HG03342 (cell line): ENCODE measurements at regions not wholly inside any gene's neighbourhood (a gene's known extent, or its start where the extent isn't known, plus 50 kb on each side); places are given as distances from the start of the nearest gene placed in this dataset.
"Not testable (repeated sequence)": the region's sequence is repeated elsewhere in the genome, so short reads cannot be mapped to it uniquely, and the experiment has no call there.

Source experiments
- ATAC-seq: cut with Tn5 transposase; IDR thresholded peaks from one replicate; pipeline ENCODE4 v1.9.1; 2021; ENCODE audit warnings: mild to moderate bottlenecking, moderate library complexity; ENCODE audit not compliant: unreplicated experiment

GRCh38 chr13:86569119-86569518 lies 769.9 kb upstream of the SLITRK6 start:
- no peak for ATAC-seq

GRCh38 chr13:86569974-86570373 lies 770.8 kb upstream of the SLITRK6 start:
- ATAC-seq = no peak

GRCh38 chr13:86572115-86572514 lies 772.9 kb upstream of the SLITRK6 start:
- ATAC-seq = no peak

- no peak for ATAC-seq
Observed at GRCh38 chr13:86579662-86580061, 780.4 kb upstream of the SLITRK6 start.

GRCh38 chr13:86581706-86582105 lies 782.5 kb upstream of the SLITRK6 start:
- ATAC-seq = no peak

GRCh38 chr13:86584301-86584700 lies 785.1 kb upstream of the SLITRK6 start:
- ATAC-seq = no peak

- ATAC-seq = no peak
Observed at GRCh38 chr13:86585835-86586234, 786.6 kb upstream of the SLITRK6 start.

GRCh38 chr13:86591862-86592261 lies 792.6 kb upstream of the SLITRK6 start:
- no peak for ATAC-seq

GRCh38 chr13:86601351-86601750 lies 802.1 kb upstream of the SLITRK6 start:
- ATAC-seq = no peak

- ATAC-seq = no peak
Observed at GRCh38 chr13:86606264-86606663, 807.0 kb upstream of the SLITRK6 start.

- ATAC-seq = no peak
Observed at GRCh38 chr13:86608701-86609100, 809.5 kb upstream of the SLITRK6 start.

- ATAC-seq = no peak
Observed at GRCh38 chr13:86633346-86633745, 834.1 kb upstream of the SLITRK6 start.

- not testable (repeated sequence) for ATAC-seq
Observed at GRCh38 chr13:86651171-86651570, 852.0 kb upstream of the SLITRK6 start.

- ATAC-seq = no peak
Observed at GRCh38 chr13:86653009-86653408, 853.8 kb upstream of the SLITRK6 start.

GRCh38 chr13:86655561-86655960 lies 856.3 kb upstream of the SLITRK6 start:
- ATAC-seq = no peak

- no peak for ATAC-seq
Observed at GRCh38 chr13:86660090-86660489, 860.9 kb upstream of the SLITRK6 start.

GRCh38 chr13:86665842-86666241 lies 866.6 kb upstream of the SLITRK6 start:
- ATAC-seq = no peak

GRCh38 chr13:86673931-86674431 lies 874.8 kb upstream of the SLITRK6 start:
- no peak for ATAC-seq

- ATAC-seq = no peak
Observed at GRCh38 chr13:86681223-86681622, 882.0 kb upstream of the SLITRK6 start.

- no peak for ATAC-seq
Observed at GRCh38 chr13:86684402-86684801, 885.2 kb upstream of the SLITRK6 start.

GRCh38 chr13:86689911-86690310 lies 890.7 kb upstream of the SLITRK6 start:
- no peak for ATAC-seq

- no peak for ATAC-seq
Observed at GRCh38 chr13:86692291-86692690, 893.1 kb upstream of the SLITRK6 start.

GRCh38 chr13:86710013-86710412 lies 910.8 kb upstream of the SLITRK6 start:
- no peak for ATAC-seq

- ATAC-seq = no peak
Observed at GRCh38 chr13:86710896-86711295, 911.7 kb upstream of the SLITRK6 start.
